Suppressor macrophage treated with lipopolysaccharide for 4 hours (primary cell): ENCODE measurements at regions not wholly inside any gene's neighbourhood (a gene's known extent, or its start where the extent isn't known, plus 50 kb on each side); places are given as distances from the start of the nearest gene placed in this dataset.
"Not testable (repeated sequence)": the region's sequence is repeated elsewhere in the genome, so short reads cannot be mapped to it uniquely, and the experiment has no call there.

Experiments used
- DNase-seq: peaks from one replicate; pipeline ENCODE4 v3.0.0-alpha.2; 2020

GRCh38 chr12:22812531-22812930, 187.6 kb downstream of the ETNK1 start:
- no peak for DNase-seq

GRCh38 chr12:22821985-22822384, 197.0 kb downstream of the ETNK1 start:
- DNase-seq = no peak

GRCh38 chr12:22826026-22826425, 201.1 kb downstream of the ETNK1 start:
- no peak for DNase-seq

GRCh38 chr12:22826446-22826981, 201.5 kb downstream of the ETNK1 start:
- DNase-seq = not testable (repeated sequence)

GRCh38 chr12:22828066-22828465, 203.1 kb downstream of the ETNK1 start:
- no peak for DNase-seq

- no peak for DNase-seq
Observed at GRCh38 chr12:22835431-22835830, 210.5 kb downstream of the ETNK1 start.

- no peak for DNase-seq
Observed at GRCh38 chr12:22850185-22850584, 225.2 kb downstream of the ETNK1 start.

GRCh38 chr12:22851532-22851931, 226.6 kb downstream of the ETNK1 start:
- no peak for DNase-seq

GRCh38 chr12:22855456-22855855, 230.5 kb downstream of the ETNK1 start:
- no peak for DNase-seq

GRCh38 chr12:22856178-22856577, 231.2 kb downstream of the ETNK1 start:
- DNase-seq = peak; percentile 36

GRCh38 chr12:22858849-22859570, 234.0 kb downstream of the ETNK1 start:
- no peak for DNase-seq

GRCh38 chr12:22860926-22861325, 236.0 kb downstream of the ETNK1 start:
- no peak for DNase-seq

- DNase-seq = no peak
Observed at GRCh38 chr12:22865822-22866221, 240.9 kb downstream of the ETNK1 start.

- no peak for DNase-seq
Observed at GRCh38 chr12:22866406-22866805, 241.4 kb downstream of the ETNK1 start.

- DNase-seq = no peak
Observed at GRCh38 chr12:22874151-22874550, 249.2 kb downstream of the ETNK1 start.

GRCh38 chr12:22876262-22876661, 251.3 kb downstream of the ETNK1 start:
- no peak for DNase-seq

GRCh38 chr12:22879203-22879602, 254.2 kb downstream of the ETNK1 start:
- DNase-seq = no peak

- no peak for DNase-seq
Observed at GRCh38 chr12:22880331-22880730, 255.4 kb downstream of the ETNK1 start.

- no peak for DNase-seq
Observed at GRCh38 chr12:22880807-22881206, 255.8 kb downstream of the ETNK1 start.

- DNase-seq = peak; percentile 3
Observed at GRCh38 chr12:22881878-22882385, 257.0 kb downstream of the ETNK1 start.

GRCh38 chr12:22882559-22882958, 257.6 kb downstream of the ETNK1 start:
- no peak for DNase-seq

- no peak for DNase-seq
Observed at GRCh38 chr12:22893878-22894277, 268.9 kb downstream of the ETNK1 start.

- DNase-seq = no peak
Observed at GRCh38 chr12:22899184-22899583, 274.2 kb downstream of the ETNK1 start.

GRCh38 chr12:22900401-22900800, 275.4 kb downstream of the ETNK1 start:
- no peak for DNase-seq

GRCh38 chr12:22904485-22904884, 279.5 kb downstream of the ETNK1 start:
- DNase-seq = no peak
